ENCODE measurements at regions not wholly inside any gene's neighbourhood (a gene's known extent, or its start where the extent isn't known, plus 50 kb on each side); places are given as distances from the start of the nearest gene placed in this dataset.

GRCh38 chr4:167456619-167457018, 222.3 kb upstream of the SPOCK3 start:
- 10% methylated on average over 5 of the region's 9 CpGs for WGBS

GRCh38 chr4:167469436-167469835, 235.1 kb upstream of the SPOCK3 start:
- Histone ChIP-seq H2BK12ac (ENCODE audit: low read length in 2 of 2) (no peak overlapping the region), H2BK120ac (ENCODE audit: low read depth, low read length) (no peak overlapping the region), H3K4me3 (ENCODE audit: insufficient read depth in 1 of 2, low read depth in 1 of 2, low read length in 2 of 2) (no peak overlapping the region), H3K9me3 (ENCODE audit: control insufficient read depth, low read length) (no peaks in the 10 kb centered on the region), H2AFZ (ENCODE audit: low read depth, low read length) (no peak overlapping the region), H3K27me3 (ENCODE audit: control insufficient read depth in 1 of 2, insufficient read depth in 1 of 2, low read length in 2 of 2) (no peaks in the 10 kb centered on the region), H3K79me1 (replicated peaks; ENCODE audit: low read length, poor library complexity, severe bottlenecking) (no peaks in the 10 kb centered on the region), H3K27ac (ENCODE audit: low read length, poor library complexity, severe bottlenecking) (no peak overlapping the region), H3K36me3 (ENCODE audit: control insufficient read depth in 1 of 2, insufficient read depth in 2 of 2, low read depth in 1 of 2, low read length in 2 of 2) (no peaks in the 10 kb centered on the region), H4K8ac (ENCODE audit: low read length) (no peak overlapping the region), H3K4me1 (ENCODE audit: control insufficient read depth, insufficient read depth, low read depth, low read length) (no peaks in the 10 kb centered on the region), H3K4ac (ENCODE audit: low read depth in 1 of 2, low read length in 2 of 2) (no peak overlapping the region), H2AK5ac (ENCODE audit: low read length, severe bottlenecking) (no peak overlapping the region), H3K23ac (ENCODE audit: low read length in 2 of 2) (no peak overlapping the region), H3K9ac (ENCODE audit: low read length) (no peak overlapping the region), H3K18ac (ENCODE audit: low read depth in 1 of 2, low read length in 2 of 2) (no peak overlapping the region), H3K14ac (ENCODE audit: low read length in 2 of 2) (no peak overlapping the region), H2BK15ac (ENCODE audit: low read depth, poor library complexity, severe bottlenecking) (no peak overlapping the region), H2BK5ac (ENCODE audit: low read depth, low read length, poor library complexity, severe bottlenecking) (no peak overlapping the region), H3K4me2 (ENCODE audit: low read length, poor library complexity, severe bottlenecking) (no peak overlapping the region), H4K91ac (ENCODE audit: low read length) (no peak overlapping the region)
- no peak for DNase-seq

More at GRCh38 chr4:167456619-167457018, 222.3 kb upstream of the SPOCK3 start:
- Histone ChIP-seq H4K91ac (ENCODE audit: low read length) (no peak overlapping the region), H3K18ac (ENCODE audit: low read depth in 1 of 2, low read length in 2 of 2) (no peak overlapping the region), H3K79me1 (replicated peaks; ENCODE audit: low read length, poor library complexity, severe bottlenecking) (no peaks in the 10 kb centered on the region), H3K27me3 (ENCODE audit: control insufficient read depth in 1 of 2, insufficient read depth in 1 of 2, low read length in 2 of 2) (no peaks in the 10 kb centered on the region), H3K14ac (ENCODE audit: low read length in 2 of 2) (no peak overlapping the region), H3K36me3 (ENCODE audit: control insufficient read depth in 1 of 2, insufficient read depth in 2 of 2, low read depth in 1 of 2, low read length in 2 of 2) (no peaks in the 10 kb centered on the region), H3K9me3 (ENCODE audit: control insufficient read depth, low read length) (peaks cover 4% of the 10 kb centered on the region), H3K9ac (ENCODE audit: low read length) (no peak overlapping the region), H3K4me2 (ENCODE audit: low read length, poor library complexity, severe bottlenecking) (no peak overlapping the region), H2BK12ac (ENCODE audit: low read length in 2 of 2) (no peak overlapping the region), H3K4me3 (ENCODE audit: insufficient read depth in 1 of 2, low read depth in 1 of 2, low read length in 2 of 2) (no peak overlapping the region), H3K23ac (ENCODE audit: low read length in 2 of 2) (no peak overlapping the region), H2BK15ac (ENCODE audit: low read depth, poor library complexity, severe bottlenecking) (no peak overlapping the region), H3K4me1 (ENCODE audit: control insufficient read depth, insufficient read depth, low read depth, low read length) (no peaks in the 10 kb centered on the region), H2BK120ac (ENCODE audit: low read depth, low read length) (no peak overlapping the region), H3K4ac (ENCODE audit: low read depth in 1 of 2, low read length in 2 of 2) (no peak overlapping the region), H3K27ac (ENCODE audit: low read length, poor library complexity, severe bottlenecking) (no peak overlapping the region), H2AK5ac (ENCODE audit: low read length, severe bottlenecking) (no peak overlapping the region), H2AFZ (ENCODE audit: low read depth, low read length) (no peak overlapping the region), H4K8ac (ENCODE audit: low read length) (no peak overlapping the region), H2BK5ac (ENCODE audit: low read depth, low read length, poor library complexity, severe bottlenecking) (no peak overlapping the region)
- no peak for DNase-seq

- Histone ChIP-seq H2BK12ac (ENCODE audit: low read length in 2 of 2) (no peak overlapping the region), H3K4me1 (ENCODE audit: control insufficient read depth, insufficient read depth, low read depth, low read length) (no peaks in the 10 kb centered on the region), H3K4ac (ENCODE audit: low read depth in 1 of 2, low read length in 2 of 2) (no peak overlapping the region), H3K79me1 (replicated peaks; ENCODE audit: low read length, poor library complexity, severe bottlenecking) (no peaks in the 10 kb centered on the region), H3K9ac (ENCODE audit: low read length) (no peak overlapping the region), H3K14ac (ENCODE audit: low read length in 2 of 2) (no peak overlapping the region), H3K4me2 (ENCODE audit: low read length, poor library complexity, severe bottlenecking) (no peak overlapping the region), H2AK5ac (ENCODE audit: low read length, severe bottlenecking) (no peak overlapping the region), H3K27ac (ENCODE audit: low read length, poor library complexity, severe bottlenecking) (no peak overlapping the region), H3K23ac (ENCODE audit: low read length in 2 of 2) (no peak overlapping the region), H2BK15ac (ENCODE audit: low read depth, poor library complexity, severe bottlenecking) (no peak overlapping the region), H3K27me3 (ENCODE audit: control insufficient read depth in 1 of 2, insufficient read depth in 1 of 2, low read length in 2 of 2) (no peaks in the 10 kb centered on the region), H3K9me3 (ENCODE audit: control insufficient read depth, low read length) (peaks cover 9% of the 10 kb centered on the region), H3K4me3 (ENCODE audit: insufficient read depth in 1 of 2, low read depth in 1 of 2, low read length in 2 of 2) (no peak overlapping the region), H2BK120ac (ENCODE audit: low read depth, low read length) (no peak overlapping the region), H4K8ac (ENCODE audit: low read length) (no peak overlapping the region), H4K91ac (ENCODE audit: low read length) (no peak overlapping the region), H3K18ac (ENCODE audit: low read depth in 1 of 2, low read length in 2 of 2) (no peak overlapping the region), H2BK5ac (ENCODE audit: low read depth, low read length, poor library complexity, severe bottlenecking) (no peak overlapping the region), H2AFZ (ENCODE audit: low read depth, low read length) (no peak overlapping the region), H3K36me3 (ENCODE audit: control insufficient read depth in 1 of 2, insufficient read depth in 2 of 2, low read depth in 1 of 2, low read length in 2 of 2) (no peaks in the 10 kb centered on the region)
- no peak for DNase-seq
- 67% methylated on average over 1 of the region's 1 CpG for WGBS
These were observed 241.7 kb upstream of the SPOCK3 start for GRCh38 chr4:167475951-167476350.

GRCh38 chr4:167492007-167492406, 257.7 kb upstream of the SPOCK3 start:
- Histone ChIP-seq H3K27ac (ENCODE audit: low read length, poor library complexity, severe bottlenecking) (no peak overlapping the region), H3K36me3 (ENCODE audit: control insufficient read depth in 1 of 2, insufficient read depth in 2 of 2, low read depth in 1 of 2, low read length in 2 of 2) (no peaks in the 10 kb centered on the region)

More at GRCh38 chr4:167492007-167492406, 257.7 kb upstream of the SPOCK3 start:
- H4K8ac ChIP-seq (ENCODE audit: low read length) = no peak overlapping the region
- H3K4ac ChIP-seq (ENCODE audit: low read depth in 1 of 2, low read length in 2 of 2) = no peak overlapping the region
- H2BK5ac ChIP-seq (ENCODE audit: low read depth, low read length, poor library complexity, severe bottlenecking) = no peak overlapping the region
- H2BK15ac ChIP-seq (ENCODE audit: low read depth, poor library complexity, severe bottlenecking) = no peak overlapping the region
- no peak overlapping the region for H3K4me2 ChIP-seq (ENCODE audit: low read length, poor library complexity, severe bottlenecking)
- H3K9me3 ChIP-seq (ENCODE audit: control insufficient read depth, low read length) = peaks cover 6% of the 10 kb centered on the region
- no peak overlapping the region for H3K18ac ChIP-seq (ENCODE audit: low read depth in 1 of 2, low read length in 2 of 2)
- H2AFZ ChIP-seq (ENCODE audit: low read depth, low read length) = no peak overlapping the region
- 35% methylated on average over 1 of the region's 1 CpG for WGBS
- H3K27me3 ChIP-seq (ENCODE audit: control insufficient read depth in 1 of 2, insufficient read depth in 1 of 2, low read length in 2 of 2) = no peaks in the 10 kb centered on the region
- H2BK120ac ChIP-seq (ENCODE audit: low read depth, low read length) = no peak overlapping the region
- H3K4me1 ChIP-seq (ENCODE audit: control insufficient read depth, insufficient read depth, low read depth, low read length) = no peaks in the 10 kb centered on the region
- no peak overlapping the region for H3K14ac ChIP-seq (ENCODE audit: low read length in 2 of 2)
- no peak overlapping the region for H2BK12ac ChIP-seq (ENCODE audit: low read length in 2 of 2)
- H3K23ac ChIP-seq (ENCODE audit: low read length in 2 of 2) = no peak overlapping the region
- no peak overlapping the region for H4K91ac ChIP-seq (ENCODE audit: low read length)
- no peak for DNase-seq
- no peak overlapping the region for H3K4me3 ChIP-seq (ENCODE audit: insufficient read depth in 1 of 2, low read depth in 1 of 2, low read length in 2 of 2)
- H2AK5ac ChIP-seq (ENCODE audit: low read length, severe bottlenecking) = no peak overlapping the region
- no peak overlapping the region for H3K9ac ChIP-seq (ENCODE audit: low read length)
- H3K79me1 ChIP-seq (replicated peaks; ENCODE audit: low read length, poor library complexity, severe bottlenecking) = no peaks in the 10 kb centered on the region
